ENCODE measurements at regions not wholly inside any gene's neighbourhood (a gene's known extent, or its start where the extent isn't known, plus 50 kb on each side); places are given as distances from the start of the nearest gene placed in this dataset.
"Not testable (repeated sequence)": the region's sequence is repeated elsewhere in the genome, so short reads cannot be mapped to it uniquely, and the experiment has no call there.

DNA sequence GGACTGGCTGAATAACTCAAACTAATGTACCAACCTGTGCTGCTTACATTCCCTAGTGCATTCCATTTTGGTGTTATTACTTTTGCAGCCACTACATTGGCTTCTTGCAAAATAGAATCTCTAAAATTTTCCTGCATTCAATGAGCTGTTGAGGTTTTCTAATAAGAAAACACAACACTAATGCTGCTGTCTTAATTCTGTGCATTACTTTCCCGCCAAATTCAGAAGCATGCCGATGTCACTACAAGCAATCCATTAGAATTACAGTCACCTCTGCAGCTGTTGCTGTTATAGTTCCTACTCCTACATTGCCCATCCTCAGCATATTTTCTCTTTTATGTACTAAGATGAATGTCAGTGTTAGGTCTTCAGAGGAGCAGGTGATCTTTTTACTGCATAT is 359.5 kb downstream of the HACE1 start:
- DNase-seq (ENCODE audit: low spot score), result no peak

DNA sequence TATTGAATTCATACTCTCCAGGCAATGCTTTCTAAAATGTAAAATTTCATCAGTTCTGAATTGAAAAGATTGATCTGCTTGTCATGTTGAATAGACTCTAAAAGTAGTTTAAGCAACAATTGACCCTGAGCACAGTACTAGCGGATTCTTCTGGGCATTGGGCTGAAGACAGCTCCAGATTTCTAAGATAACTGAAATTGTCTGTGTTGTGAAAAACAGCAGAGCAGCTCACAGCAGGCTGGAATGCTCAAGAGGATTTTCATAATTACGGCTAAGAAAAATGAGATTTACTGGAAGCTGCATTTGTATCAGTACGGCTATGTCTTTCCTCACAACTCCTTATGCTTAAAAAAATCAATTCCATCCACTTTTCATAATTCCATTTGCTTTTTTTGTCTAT is 373.7 kb downstream of the HACE1 start:
- no peak for DNase-seq (ENCODE audit: low spot score)

DNA sequence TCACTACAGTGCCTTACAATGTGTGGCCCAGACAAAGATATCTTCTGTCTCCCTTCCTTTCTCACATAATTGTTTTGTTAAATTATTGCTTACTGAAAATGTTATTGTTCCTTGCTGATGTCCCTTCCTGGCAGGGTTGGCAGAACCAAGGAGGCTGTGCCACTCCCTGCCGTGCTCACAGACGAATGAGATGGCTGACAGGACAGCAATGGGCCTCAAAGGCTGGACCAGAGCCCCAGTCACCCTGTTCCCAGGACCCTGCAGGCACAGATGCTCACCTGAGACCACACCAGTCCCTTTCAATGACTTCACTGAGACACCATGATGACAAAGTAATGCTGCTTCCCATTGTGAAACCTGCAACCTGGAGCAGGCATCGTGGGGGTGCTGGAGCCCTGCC is 375.1 kb downstream of the HACE1 start:
- no peak for DNase-seq (ENCODE audit: low spot score)

DNA sequence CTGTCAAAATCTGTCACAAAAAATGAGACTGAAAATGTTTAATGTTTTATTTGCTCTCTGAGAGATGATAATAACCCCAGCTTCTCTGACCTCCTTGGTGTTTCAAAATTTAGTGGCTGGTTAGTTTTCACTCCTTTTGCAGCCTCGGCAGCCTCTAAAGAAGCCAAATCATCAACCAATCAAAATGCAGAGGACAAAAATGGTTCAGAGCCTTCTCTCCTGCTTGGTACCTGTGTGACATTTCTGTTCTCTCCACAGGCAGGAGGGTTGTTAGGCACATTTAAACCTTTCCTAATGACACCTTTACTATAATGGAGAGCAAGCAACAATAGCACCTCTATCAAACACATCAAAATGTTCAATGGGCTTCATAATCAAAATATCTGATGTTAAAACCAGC is 375.5 kb downstream of the HACE1 start:
- no peak for DNase-seq (ENCODE audit: low spot score)

DNA sequence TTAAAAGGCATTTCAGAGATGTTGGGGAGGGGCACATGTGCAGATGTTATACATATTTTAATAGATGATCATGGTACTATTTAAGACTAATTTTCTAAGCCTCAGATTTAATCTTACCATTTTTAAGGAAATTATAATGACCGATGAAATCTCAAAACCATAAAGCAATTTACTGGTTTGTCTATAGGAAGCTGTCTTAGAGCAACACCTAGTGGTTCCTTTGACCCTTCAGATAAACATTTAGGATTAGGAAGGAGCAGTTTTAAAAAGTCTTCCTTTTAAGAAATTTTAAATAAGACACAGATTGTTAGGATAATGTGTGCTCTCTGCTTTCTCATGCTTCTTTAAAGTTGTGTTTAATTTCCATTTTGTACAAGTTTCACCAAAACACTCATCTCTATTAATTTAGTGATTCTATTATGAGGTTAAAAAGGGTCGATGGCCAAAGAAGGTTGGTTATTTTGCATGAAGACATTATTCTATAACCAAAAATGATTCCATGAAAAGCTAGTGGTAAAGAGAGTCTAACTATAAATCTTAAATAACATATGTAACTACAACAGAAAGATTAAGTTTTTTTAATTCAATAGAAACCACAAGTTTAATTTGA is 376.4 kb downstream of the HACE1 start:
- DNase-seq (ENCODE audit: low spot score), result no peak

DNA sequence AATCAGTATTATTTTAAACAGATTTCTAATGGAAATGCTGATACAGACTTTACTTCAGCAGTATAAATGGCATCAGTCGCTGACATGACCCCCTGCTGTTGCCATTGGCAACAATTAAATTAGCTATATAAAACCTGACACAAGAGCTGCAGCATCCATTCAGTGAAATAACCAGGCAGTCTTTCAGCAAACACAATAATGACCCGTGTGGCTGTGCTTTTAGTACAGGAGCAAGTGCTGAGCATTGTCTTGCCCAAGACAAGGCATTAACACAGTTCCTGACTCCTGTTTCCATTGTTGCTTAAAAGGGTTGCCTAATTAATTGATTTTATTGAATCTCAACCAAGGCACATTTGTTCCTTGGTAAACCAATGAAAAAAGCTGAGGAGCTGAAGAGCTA is 382.1 kb downstream of the HACE1 start:
- DNase-seq (ENCODE audit: low spot score), result no peak

DNA sequence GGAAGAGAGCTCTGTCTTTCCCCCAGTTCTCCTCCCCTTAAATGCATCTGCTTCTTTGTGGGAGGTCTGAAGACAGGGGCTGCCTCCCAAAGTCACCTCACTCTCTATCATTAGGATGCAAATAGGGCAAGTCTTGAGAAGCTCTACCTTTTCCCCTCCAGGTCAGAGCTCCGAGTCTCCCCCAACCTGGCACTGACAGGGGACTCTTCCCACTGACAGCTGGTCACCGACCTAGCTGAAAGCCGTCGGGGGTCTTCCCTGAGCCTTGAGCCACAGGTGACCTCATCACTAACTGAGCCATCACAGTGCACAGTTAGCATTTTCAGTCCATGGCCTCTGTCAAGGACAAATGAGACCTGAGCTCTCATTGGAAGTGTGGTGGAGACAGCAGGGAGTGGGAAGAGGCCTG is 386.7 kb downstream of the HACE1 start:
- no peak for DNase-seq (ENCODE audit: low spot score)

DNA sequence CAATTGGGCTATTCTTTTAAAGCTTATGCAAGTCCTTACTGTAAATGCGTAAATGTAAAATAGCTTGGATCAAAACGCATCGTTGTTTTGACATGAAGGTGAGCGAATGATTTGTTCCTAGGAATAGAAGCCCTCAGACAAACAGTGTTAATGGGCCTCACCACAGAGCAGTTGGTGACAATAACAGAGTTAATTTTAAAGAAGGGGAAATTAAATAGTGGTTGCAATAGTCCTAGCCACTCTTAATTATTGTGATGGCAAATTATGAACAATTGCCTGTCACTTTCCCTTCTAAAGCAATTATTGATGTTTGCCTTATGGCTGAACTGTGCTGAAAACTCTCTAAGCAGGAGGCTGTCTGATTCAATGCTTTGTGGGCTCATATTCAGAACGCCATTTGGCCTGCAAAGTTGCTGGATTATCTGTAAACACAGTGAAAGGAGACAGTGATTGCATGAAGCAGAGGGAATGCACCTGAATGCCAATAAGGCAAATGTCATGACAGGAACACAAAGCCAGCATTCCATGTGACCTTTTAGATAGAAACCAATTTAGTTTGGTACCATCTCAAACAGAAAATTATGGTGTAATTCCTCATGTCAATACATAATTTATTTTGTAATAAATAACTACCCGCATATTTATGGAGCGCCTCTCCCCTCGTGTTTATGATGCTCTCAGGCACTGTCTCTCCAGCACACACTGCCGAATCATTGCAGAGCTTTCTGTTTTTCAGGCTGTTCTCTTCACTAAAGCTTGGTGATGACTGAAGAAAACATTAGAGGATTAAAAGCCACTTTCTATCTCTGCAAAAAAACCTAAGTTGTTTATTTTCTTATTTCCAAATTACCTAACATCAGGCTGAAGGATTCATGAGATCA is 387.5 kb downstream of the HACE1 start:
- no peak for DNase-seq (ENCODE audit: low spot score)

DNA sequence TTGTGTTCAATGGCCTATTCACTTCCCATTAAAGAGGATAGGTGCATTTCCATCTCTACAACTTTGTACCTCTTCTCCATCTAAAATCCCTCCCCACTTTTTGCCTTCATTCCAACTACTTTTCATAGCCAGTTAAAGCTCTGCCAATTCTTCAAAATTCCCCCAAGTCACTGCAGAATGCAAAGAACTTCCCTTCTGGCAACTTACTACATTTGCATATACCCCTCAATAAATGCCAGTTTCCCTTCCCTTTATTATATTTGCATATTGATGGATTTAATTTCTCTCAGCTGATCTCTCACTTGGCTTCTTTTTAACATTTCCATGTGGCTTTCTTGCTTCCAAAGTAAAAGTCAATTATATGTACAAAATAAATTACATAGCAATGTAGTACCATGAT is 393.4 kb downstream of the HACE1 start:
- DNase-seq (ENCODE audit: low spot score), result no peak

DNA sequence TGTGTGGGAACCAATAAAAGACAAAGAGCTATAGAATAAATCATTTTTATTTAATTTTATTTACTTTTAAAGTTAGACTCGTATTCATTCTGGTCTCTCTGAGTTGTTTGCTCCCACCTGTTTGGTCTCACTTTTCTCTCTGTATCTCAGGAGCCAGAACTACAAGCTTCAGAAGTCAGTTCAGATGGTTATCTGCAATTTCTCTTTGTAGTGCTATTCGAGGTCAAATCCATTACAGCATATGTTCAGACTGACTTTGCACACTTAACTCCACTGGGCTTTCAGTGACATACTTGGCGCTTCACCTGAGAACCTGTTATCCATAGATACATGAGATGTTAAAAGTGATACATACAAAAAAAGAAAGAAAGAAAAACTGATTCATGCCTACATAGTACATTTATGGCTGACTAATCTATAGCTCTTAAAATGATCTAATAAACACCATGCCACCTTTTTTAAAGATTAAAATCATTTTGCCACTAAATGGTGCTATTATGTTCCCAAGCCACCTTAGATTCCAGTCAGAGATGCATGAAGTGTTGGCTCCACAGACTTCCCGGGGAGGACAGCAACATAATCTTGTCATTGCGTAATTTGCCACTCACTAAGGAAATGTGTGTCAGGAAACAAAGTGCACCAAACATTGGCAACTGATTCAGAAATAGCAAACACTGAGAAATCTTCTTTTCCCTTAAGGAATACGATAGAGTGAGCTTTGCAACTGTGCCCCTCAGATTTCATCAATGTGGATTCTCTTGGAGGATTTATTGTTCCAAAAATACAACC is 396.7 kb downstream of the HACE1 start:
- DNase-seq (ENCODE audit: low spot score), result no peak

DNA sequence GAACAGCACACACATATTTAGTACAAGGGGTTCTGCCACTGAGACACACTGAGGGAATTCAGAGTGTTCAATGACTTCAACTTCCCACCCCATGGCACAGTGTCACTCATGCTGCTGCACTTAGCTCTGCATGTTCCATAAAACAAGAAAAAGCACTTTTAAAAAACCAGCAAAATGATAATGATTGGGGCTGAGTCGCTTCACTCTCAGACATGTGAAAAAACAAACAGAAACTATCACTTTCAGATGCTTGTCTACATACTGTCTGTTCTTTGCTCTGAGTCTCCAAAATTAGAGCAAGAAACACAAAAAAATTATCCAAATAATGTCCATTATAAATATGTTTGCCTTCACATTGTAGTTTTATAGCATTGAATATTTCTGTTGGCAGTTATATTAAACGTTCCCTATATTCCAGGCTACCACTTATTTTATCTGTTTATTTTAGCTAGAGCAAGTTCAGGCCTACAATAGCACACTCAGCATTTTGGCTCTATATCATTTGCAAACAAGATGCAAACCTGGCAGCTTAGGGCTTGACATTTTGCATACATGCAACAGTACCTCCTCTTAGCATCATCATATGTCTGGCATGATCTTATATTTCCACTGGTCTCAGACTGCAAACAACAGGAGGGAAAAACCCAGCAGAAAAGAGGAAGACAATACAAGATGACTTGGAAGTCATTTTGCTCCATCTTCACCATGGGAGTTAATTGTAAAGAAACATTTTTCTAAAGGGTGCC is 398.8 kb downstream of the HACE1 start:
- DNase-seq (ENCODE audit: low spot score), result no peak

DNA sequence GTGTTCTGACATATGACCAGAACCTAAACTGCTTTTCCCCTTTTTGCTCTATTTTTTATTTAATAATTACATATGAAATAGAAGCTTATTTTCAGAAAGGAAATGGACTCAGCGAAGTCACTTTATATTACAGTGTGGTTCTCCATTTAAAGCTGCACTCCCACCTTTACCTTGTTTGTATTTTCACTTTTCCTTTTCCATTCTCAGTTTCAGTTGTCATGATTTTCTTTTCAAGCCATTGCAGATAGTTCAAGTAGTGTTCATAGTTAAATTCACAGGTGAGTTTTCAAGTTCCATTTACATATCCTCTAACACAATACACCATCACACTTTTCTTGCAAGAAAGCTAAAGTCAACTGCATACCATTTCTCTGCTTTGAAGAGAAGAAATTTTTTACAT is 400.2 kb downstream of the HACE1 start:
- DNase-seq (ENCODE audit: low spot score), result no peak

DNA sequence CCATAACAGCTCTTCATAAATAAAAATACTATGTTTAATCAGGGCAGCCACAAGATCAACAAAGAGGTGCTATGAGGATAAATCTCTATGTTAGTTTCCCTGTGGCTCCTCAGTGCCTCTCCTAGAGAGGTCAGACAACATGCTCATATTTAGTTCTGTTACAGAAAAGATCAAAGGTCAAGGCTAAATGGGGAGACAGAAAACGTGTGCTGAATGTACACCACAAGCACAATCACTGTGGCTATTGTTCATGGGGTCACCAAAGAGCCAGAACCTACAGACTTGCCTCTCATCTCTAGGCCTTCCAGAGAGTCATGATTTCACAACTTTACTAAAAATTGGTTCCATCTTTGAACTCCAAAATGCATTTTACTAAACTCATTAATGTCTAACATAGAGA is 409.8 kb downstream of the HACE1 start:
- DNase-seq (ENCODE audit: low spot score), result no peak

DNA sequence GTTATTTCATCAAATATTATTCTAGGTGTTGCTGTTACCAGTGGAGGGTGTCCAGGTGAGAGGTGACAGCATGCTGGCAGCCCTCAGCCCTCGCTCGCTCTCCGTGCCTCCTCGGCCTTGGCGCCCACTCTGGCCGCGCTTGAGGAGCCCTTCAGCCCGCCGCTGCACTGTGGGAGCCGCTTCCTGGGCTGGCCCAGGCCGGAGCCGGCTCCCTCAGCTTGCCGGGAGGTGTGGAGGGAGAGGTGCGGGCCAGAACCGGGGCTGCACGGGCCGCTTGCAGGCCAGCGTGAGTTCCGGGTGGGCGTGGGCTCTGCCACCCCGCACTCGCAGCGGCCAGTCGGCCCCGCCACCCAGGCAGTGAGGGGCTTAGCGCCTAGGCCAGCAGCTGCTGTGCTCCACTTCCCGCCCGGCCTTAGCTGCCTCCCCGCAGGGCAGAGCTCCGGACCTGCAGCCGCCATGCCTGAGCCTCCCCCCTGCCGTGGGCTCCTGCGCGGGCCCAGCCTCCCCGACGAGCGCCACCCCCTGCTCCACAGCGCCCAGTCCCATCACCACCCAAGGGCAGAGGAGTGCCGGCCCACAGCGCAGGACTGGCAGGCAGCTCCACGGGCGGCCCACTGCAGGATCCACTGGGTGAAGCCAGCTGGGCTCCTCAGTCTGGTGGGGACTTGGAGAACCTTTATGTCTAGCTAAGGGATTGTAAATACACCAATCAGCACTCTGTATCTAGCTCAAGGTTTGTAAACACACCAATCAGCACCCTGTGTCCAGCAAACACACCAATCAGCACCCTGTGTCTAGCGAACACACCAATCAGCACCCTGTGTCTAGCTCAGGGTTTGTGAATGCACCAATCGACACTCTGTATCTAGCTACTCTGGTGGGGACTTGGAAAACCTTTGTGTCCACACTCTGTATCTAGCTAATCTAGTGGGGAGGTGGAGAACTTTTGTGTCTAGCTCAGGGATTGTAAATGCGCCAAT is 413.3 kb downstream of the HACE1 start:
- not testable (repeated sequence) for DNase-seq (ENCODE audit: low spot score)

DNA sequence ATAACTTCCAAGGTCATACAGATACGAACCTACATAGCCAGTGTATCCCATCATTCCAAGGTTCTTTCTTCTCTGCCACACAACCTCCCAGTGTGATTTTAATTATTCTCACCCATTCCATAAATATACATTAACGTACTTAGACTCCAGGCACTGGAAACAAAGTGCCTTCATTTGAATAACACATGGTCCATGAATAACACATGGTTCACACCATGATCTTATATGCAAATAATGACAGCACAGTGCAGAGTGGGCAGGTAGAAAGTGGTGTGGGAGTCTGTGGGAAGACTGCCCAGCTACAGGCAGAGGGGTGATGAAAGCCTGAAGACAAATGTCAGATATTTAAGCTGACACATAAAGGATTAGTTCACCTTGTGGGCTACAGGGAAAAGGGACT is 425.2 kb downstream of the HACE1 start:
- DNase-seq (ENCODE audit: low spot score), result no peak

DNA sequence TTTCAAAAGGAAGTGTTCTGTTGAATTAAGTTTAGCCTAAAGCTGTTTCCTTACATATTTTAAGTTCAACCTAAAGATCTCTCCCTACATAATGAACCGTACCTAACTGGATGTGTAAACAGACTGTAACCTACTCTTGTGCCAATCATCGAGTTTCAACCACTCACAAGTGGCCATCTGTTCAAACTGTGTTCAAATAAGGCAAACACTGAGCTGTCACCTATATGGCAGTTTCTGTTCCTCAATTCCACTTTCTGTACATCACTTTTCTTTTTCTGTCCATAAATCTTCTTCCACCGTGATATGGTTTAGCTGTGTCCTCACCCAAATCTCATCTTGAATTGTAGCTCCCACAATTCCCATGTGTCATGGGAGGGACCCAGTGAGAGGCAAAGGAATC is 428.6 kb downstream of the HACE1 start:
- no peak for DNase-seq (ENCODE audit: low spot score)

DNA sequence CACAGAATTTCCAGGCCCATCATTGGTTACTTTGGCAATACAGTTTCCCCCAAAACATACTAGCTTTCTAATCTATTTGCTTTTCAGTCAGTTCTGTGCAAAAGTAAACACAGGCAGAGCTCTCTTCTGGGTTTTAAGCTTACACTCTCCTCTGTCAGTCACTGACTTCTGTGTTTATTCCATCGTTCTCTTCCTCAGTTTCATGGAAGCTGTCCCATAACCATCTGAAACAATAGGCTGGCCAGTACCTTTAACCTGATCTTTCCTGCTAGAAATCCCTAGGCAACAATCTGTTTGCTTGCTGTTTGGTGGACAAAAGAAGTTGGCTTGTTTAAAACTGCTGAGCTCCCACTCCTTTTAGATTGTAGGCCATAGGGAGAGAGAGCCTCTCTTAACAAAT is 431.5 kb downstream of the HACE1 start:
- no peak for DNase-seq (ENCODE audit: low spot score)

DNA sequence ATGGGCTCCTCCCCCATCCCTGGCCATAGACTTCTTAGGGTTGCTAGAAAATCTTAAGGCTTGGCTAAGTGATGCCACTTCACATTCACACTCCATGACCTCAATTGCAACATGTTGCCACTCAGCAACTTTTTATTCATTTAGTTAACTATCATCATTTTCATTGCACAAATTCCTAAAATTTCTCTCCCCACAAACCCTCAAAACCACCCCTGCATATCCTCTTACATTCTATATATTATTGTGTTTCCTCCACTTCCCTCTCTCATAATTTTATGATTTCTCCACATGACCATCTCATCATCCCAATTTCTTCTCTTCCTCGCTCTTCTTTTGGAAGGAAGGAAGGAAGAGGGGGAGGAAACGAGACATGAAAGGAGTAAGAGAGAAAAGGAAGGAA is 436.0 kb downstream of the HACE1 start:
- DNase-seq (ENCODE audit: low spot score), result no peak

DNA sequence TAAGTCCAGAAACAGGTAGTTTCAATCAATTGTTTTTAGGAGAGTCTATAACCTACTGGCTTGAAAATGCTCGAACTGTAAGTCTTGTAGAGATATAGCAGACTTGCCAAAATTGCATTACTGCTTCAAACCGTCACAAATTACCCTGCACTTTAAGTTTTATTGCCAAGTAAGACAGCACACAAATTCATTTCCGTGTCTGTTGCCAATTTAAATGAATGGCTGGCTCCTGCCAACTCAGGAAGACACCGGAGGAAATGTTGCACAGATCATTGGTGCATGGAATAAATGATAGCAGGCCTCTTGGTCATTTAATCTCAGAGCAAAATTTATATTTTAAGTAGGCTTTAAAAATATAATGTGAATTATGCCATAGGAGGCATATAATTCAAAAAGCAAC is 438.1 kb downstream of the HACE1 start:
- no peak for DNase-seq (ENCODE audit: low spot score)

DNA sequence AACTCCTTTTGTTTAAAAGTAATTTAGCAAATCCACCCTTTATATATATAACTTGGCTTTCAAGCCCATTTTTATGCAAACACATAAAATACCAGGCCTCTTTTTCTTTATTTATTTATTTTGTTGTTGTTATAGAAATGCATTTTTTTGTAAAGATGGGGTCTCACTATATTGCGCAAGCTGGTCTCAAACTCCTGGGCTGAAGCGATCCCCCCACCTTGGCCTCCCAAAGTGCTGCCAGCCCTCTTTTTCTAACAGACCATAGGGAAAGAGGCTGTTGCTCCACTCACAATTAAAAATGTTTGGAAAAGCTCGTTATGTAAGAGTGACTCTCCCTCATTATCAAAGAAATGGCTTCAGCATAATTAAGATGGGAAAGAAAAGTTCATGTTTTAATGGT is 440.9 kb downstream of the HACE1 start:
- no peak for DNase-seq (ENCODE audit: low spot score)

DNA sequence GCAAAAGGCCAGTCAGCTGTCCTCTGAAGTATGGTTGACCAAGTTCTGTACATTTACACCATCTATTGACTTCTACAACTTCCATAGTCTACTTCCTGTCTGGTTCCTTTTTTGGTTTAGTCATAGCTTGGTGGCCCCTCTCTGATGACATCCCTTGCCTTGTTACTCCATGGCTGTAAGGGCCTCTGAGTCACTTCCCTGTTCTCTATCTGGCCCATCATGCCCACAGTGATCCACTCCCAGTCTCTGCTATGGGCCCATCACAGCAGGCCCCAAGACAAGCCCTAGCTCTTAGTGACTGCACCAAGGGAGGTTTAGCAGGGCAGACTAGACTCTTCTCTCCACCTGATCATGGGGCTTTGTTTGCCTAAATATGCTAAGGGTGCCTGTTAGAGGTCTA is 441.6 kb downstream of the HACE1 start:
- DNase-seq (ENCODE audit: low spot score), result no peak

Data from ecto neural progenitor cell (in vitro differentiated cells).